ENCODE measurements at regions not wholly inside any gene's neighbourhood (a gene's known extent, or its start where the extent isn't known, plus 50 kb on each side); places are given as distances from the start of the nearest gene placed in this dataset.

DNA sequence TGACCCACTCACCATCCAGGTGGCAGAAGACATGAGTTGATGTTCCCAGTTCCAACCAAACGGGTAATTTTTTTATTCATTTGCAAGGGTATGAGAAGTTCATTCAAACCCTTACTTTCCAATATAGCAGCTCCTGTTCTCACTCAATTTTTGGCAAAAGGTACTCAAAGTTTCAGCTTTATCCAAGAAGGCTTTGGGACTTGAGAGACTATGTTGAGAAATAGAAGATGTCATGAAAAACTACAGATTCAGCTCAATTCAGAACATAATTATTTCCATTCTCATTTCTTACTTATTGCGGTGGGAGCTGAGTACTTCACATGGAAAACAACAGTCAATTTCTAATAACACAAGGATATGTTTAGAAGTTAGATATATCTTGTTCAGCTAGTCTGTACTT, 162.3 kb downstream of the FNDC1 start:
- TF ChIP-seq, protein P1, sequence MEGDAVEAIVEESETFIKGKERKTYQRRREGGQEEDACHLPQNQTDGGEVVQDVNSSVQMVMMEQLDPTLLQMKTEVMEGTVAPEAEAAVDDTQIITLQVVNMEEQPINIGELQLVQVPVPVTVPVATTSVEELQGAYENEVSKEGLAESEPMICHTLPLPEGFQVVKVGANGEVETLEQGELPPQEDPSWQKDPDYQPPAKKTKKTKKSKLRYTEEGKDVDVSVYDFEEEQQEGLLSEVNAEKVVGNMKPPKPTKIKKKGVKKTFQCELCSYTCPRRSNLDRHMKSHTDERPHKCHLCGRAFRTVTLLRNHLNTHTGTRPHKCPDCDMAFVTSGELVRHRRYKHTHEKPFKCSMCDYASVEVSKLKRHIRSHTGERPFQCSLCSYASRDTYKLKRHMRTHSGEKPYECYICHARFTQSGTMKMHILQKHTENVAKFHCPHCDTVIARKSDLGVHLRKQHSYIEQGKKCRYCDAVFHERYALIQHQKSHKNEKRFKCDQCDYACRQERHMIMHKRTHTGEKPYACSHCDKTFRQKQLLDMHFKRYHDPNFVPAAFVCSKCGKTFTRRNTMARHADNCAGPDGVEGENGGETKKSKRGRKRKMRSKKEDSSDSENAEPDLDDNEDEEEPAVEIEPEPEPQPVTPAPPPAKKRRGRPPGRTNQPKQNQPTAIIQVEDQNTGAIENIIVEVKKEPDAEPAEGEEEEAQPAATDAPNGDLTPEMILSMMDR (conservative IDR thresholded peaks at IDR 0.05 in 1 of 2, IDR thresholded peaks at IDR 0.05 in 1 of 2; ENCODE audit: extremely low read depth in 1 of 2, insufficient read depth in 1 of 2, low read depth in 1 of 2, low read length in 2 of 2) = no peak
- TF ChIP-seq EZH2 (IDR thresholded peaks at IDR 0.05; ENCODE audit: borderline replicate concordance, low read length) = no peak
